LNCAP (cell line): ENCODE measurements at regions not wholly inside any gene's neighbourhood (a gene's known extent, or its start where the extent isn't known, plus 50 kb on each side); places are given as distances from the start of the nearest gene placed in this dataset.

Source experiments
- CTCF ChIP-seq: fragments of 450-650 bp; IDR thresholded peaks from 2 replicates; pipeline ENCODE4 v1.5.1; 2017; ENCODE audit warnings: mild to moderate bottlenecking

GRCh38 chr4:120175272-120175671, 108.6 kb upstream of the MAD2L1 start:
- no peak for TF ChIP-seq CTCF

GRCh38 chr4:120163895-120164294, 97.2 kb upstream of the MAD2L1 start:
- TF ChIP-seq CTCF: no peak

- no peak for TF ChIP-seq CTCF
These were observed 92.3 kb upstream of the MAD2L1 start for GRCh38 chr4:120158841-120159463.

- TF ChIP-seq CTCF: no peak
These were observed 91.4 kb upstream of the MAD2L1 start for GRCh38 chr4:120158046-120158445.

GRCh38 chr4:120156120-120156718, 89.6 kb upstream of the MAD2L1 start:
- TF ChIP-seq CTCF: peak; percentile 53

GRCh38 chr4:120155287-120155686, 88.6 kb upstream of the MAD2L1 start:
- TF ChIP-seq CTCF: no peak

- no peak for TF ChIP-seq CTCF
These were observed 78.0 kb upstream of the MAD2L1 start for GRCh38 chr4:120144634-120145033.
